Midbrain (tissue), 1 donor: ENCODE measurements at regions not wholly inside any gene's neighbourhood (a gene's known extent, or its start where the extent isn't known, plus 50 kb on each side); places are given as distances from the start of the nearest gene placed in this dataset.
"Not testable (repeated sequence)": the region's sequence is repeated elsewhere in the genome, so short reads cannot be mapped to it uniquely, and the experiment has no call there.

Source experiments
- DNase-seq: peaks from one replicate; lab custom pipeline; 2025; lab: John Stamatoyannopoulos, UW

GRCh38 chr10:109650228-109650627, 273.1 kb downstream of the XPNPEP1 start:
- DNase-seq, result no peak

DNA sequence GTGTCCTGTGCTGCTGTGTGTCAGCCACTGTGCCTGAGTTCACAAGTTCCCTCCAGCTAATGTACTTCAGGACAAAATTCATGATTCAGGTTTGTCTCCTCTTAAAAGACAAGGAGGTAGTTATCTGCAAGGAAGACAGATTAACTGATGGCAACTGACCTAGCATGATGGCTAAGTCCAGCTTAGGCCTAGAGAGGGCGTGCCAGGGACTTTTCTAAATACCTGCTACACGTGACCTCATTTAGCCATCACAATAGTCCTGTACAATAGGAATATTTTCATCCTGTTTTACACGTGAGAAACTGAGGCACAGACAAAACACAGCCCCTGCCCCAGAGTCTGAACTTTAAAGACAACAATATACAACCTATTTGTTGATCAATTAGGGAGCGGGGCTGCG, 275.7 kb downstream of the XPNPEP1 start:
- DNase-seq, result no peak

- DNase-seq, result no peak
Measured at GRCh38 chr10:109633846-109634245, 289.5 kb downstream of the XPNPEP1 start.

- not testable (repeated sequence) for DNase-seq
Measured at GRCh38 chr10:109633017-109633416, 290.3 kb downstream of the XPNPEP1 start.

GRCh38 chr10:109624939-109625338, 298.4 kb downstream of the XPNPEP1 start:
- no peak for DNase-seq

- DNase-seq, result no peak
Measured at GRCh38 chr10:109622566-109622965, 300.7 kb downstream of the XPNPEP1 start.

- no peak for DNase-seq
Measured at GRCh38 chr10:109620396-109620795, 302.9 kb downstream of the XPNPEP1 start.

GRCh38 chr10:109619914-109620313, 303.4 kb downstream of the XPNPEP1 start:
- DNase-seq, result no peak

DNA sequence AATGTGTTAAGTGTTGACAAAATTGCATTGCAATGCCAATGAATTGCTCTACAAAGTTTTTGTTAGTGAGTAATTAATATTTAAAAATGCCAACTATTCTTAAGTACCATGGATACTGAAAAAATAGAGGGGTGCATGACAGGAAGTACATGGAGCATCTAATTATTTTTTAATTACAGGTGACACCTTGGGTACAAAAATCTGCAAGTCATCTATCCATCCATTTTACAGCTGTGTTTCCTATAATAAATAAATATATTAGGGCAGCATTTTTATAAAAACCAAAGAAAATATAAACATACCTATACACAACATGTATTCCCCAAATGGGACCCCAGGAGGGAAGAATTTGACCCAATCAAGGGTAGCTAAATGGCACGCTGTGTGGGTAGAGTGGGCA, 304.6 kb downstream of the XPNPEP1 start:
- no peak for DNase-seq

- DNase-seq, result no peak
Measured at GRCh38 chr10:109618301-109618700, 305.0 kb downstream of the XPNPEP1 start.

- DNase-seq, result no peak
Measured at GRCh38 chr10:109616359-109616980, 306.8 kb downstream of the XPNPEP1 start.

DNA sequence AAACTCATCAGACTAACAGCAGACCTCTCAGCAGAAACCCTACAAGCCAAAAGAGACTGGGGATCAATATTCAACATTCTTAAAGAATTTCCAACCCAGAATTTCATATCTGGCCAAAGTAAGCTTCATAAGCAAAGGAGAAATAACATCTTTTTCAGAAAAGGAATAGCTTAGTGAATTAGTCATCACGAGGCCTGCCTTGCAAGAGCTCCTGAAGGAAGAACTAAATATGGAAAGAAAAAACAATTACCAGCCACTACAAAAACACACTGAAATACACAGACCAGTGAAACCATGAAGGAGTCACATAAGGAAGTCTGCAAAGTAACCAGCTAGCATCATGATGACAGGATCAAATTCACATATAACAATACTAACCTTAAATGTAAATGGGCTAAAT, 328.0 kb downstream of the XPNPEP1 start:
- not testable (repeated sequence) for DNase-seq

- no peak for DNase-seq
Measured at GRCh38 chr10:109593682-109594081, 329.6 kb downstream of the XPNPEP1 start.

GRCh38 chr10:109592391-109592790, 330.9 kb downstream of the XPNPEP1 start:
- DNase-seq, result no peak

- DNase-seq, result no peak
Measured at GRCh38 chr10:109591601-109592000, 331.7 kb downstream of the XPNPEP1 start.

DNA sequence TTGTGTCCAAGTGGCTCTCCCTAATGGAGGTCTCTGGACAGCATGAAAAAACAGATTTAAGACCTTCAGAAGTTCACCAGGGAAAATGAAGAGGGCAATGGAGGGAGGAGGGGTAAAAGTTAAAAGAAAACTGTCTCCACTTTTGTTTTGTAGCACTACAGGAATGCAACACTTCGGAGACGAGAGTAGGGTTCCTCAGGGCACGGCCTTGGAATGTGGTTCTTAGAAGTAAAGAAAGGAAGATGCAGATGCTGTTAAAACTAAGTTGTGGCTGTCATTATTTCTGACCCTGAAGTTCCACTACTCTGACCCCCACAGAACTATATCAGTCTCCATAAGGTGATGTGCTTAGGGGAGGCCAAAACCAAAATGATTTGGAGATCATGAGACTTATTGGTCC, 335.1 kb downstream of the XPNPEP1 start:
- no peak for DNase-seq

DNA sequence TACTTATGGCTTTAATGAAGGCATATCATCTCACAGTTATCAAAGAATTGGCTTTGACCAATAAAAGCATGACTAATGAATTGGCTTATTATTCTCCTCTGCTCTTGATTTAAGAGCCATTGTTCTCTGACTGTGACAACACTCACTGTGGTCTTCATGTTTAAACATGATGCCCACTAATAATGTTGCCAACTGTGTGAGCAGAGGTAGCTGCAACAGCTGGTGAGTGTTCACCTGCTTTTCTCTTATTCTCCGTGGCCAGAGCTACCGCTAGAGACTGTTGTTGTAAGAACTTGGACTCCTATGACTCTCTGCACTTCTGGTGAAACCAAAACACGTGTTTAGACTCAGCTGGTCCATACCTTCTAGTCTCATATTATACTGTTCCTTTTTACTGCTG, 335.9 kb downstream of the XPNPEP1 start:
- no peak for DNase-seq

- no peak for DNase-seq
Measured at GRCh38 chr10:109556399-109556798, 366.9 kb downstream of the XPNPEP1 start.

GRCh38 chr10:109542050-109542603, 381.2 kb downstream of the XPNPEP1 start:
- not testable (repeated sequence) for DNase-seq

DNA sequence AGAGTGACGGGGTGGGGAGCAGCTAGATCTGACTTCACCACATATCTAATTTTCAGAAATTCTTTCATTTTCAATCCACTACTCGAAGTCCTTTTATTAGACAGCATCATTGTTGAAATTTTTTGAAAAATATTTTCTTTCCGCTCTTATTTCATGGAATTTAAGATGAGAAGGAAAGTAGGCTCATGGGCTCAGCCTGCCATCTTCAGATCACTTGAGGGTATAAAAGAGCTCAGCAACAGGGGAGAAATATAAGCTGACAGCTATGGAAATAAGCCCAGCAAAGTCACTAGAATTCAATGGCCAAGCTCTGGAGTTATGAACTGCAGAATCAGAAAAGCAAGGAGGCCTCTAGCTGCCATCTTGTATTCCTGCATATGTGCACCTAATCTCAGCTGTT, 389.1 kb downstream of the XPNPEP1 start:
- no peak for DNase-seq

DNA sequence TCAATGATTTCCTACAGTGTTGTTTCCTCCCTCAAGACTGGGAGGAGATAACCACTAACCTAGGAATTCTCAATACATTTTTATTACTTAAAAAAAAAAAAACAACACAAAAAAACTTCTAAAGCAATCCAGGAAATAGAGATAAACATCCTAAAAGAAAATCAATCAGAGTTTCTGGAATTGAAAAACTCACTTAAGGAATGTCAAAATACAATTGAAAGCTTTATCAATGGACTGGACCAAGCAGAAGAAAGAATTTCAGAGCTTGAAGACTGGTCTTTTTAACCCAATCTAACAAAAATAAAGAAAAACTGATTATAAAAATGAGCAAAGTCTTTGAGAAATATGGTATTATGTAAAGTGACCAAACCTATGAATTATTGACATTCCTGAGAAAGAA, 394.1 kb downstream of the XPNPEP1 start:
- DNase-seq, result no peak

DNA sequence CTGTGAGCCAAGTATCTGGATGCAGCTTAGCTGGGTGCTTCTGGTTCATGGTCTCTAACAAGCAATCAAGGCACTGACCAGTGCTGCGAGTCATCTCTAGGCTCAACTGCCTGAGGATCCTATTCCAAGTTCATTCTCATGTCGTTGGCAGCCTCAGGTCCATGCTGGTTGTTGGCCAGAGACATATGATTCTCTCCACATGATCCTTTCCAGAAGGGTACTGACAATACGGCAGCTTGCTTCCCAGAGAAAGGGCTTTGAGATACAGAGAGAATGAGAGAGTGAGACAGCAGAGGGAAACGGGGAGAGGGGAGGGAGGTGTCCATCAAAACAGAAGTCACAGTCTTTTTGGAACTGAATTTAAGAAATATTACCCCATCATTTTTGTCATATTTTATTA, 405.6 kb downstream of the XPNPEP1 start:
- no peak for DNase-seq

GRCh38 chr10:109504401-109504800, 418.9 kb downstream of the XPNPEP1 start:
- DNase-seq, result no peak

GRCh38 chr10:109487691-109488090, 435.6 kb downstream of the XPNPEP1 start:
- no peak for DNase-seq
